Panc1 (cell line): ENCODE measurements at regions not wholly inside any gene's neighbourhood (a gene's known extent, or its start where the extent isn't known, plus 50 kb on each side); places are given as distances from the start of the nearest gene placed in this dataset.

Experiments used
- ATAC-seq: fragments of 200-7000 bp; cut with Tn5 transposase; 2 replicates; pipeline ENCODE4 v1.9.1; 2020; ENCODE audit warnings: mild to moderate bottlenecking, moderate library complexity
- BruUV-seq: library from RNA; stranded (reverse); fragments of 400-500 nt; replicated peaks from 2 replicates; lab custom pipeline; 2021; lab: Mats Ljungman, UMichigan
- CTCF ChIA-PET: fragments of 300-600 bp; sonication (Branson Sonifier 250); formaldehyde crosslinking; loops from one replicate; lab custom pipeline; 2022; ENCODE audit warnings: antibody characterized with exemption; lab: Charles Lee
- POLR2A ChIA-PET: fragments of 300-600 bp; sonication (Branson Sonifier 250); formaldehyde crosslinking; loops from one replicate; lab custom pipeline; 2022; ENCODE audit warnings: antibody characterized with exemption; lab: Charles Lee
- DNase-seq: peaks from one replicate; pipeline ENCODE4 v3.0.0-alpha.2; 2010; ENCODE audit warnings: low read depth, low spot score
- H3K27ac ChIP-seq: 2 replicates; pipeline ENCODE4 v1.5.1; 2011; ENCODE audit warnings: mild to moderate bottlenecking, low read length, inconsistent platforms
- H3K27me3 ChIP-seq: fragments of 200-500 bp; sonication (Bioruptor generic); 2 replicates; pipeline ENCODE4 v1.6.0; 2014; ENCODE audit warnings: low read length, inconsistent platforms; ENCODE audit not compliant: control insufficient read depth, insufficient read depth
- H3K36me3 ChIP-seq: fragments of 200-500 bp; sonication (Bioruptor generic); 2 replicates; pipeline ENCODE4 v1.5.1; 2014; ENCODE audit warnings: inconsistent platforms, mild to moderate bottlenecking, low read length, moderate library complexity; ENCODE audit not compliant: control insufficient read depth, insufficient read depth
- H3K4me1 ChIP-seq: 2 replicates; pipeline ENCODE4 v1.5.1; 2011; ENCODE audit warnings: inconsistent platforms, mild to moderate bottlenecking, low read length, moderate library complexity; ENCODE audit not compliant: control insufficient read depth, insufficient read depth
- H3K4me3 ChIP-seq, 2 experiments: 2 replicates each; pipeline ENCODE4 v1.5.1; 2011 to 2012; ENCODE audit warnings: low read depth in 2 of 2, low read length in 2 of 2, mild to moderate bottlenecking in 2 of 2, inconsistent platforms in 1 of 2, moderate library complexity in 1 of 2
- H3K9me3 ChIP-seq: fragments of 200-500 bp; sonication (Bioruptor generic); 2 replicates; pipeline ENCODE4 v1.5.1; 2014; ENCODE audit warnings: low read depth, mild to moderate bottlenecking, inconsistent platforms, low read length, moderate library complexity; ENCODE audit not compliant: control insufficient read depth, insufficient read depth
- POLR2AphosphoS5 ChIP-seq: IDR thresholded peaks from 2 replicates; pipeline ENCODE4 v1.6.1; 2012; ENCODE audit warnings: mild to moderate bottlenecking, low read depth, low read length, moderate library complexity
- REST ChIP-seq, 2 experiments: IDR thresholded peaks; 2 replicates each; pipeline ENCODE4 v1.6.1; 2011 to 2012; ENCODE audit warnings: low read depth in 2 of 2, control low read depth in 1 of 2, low read length in 1 of 2, mild to moderate bottlenecking in 1 of 2, moderate library complexity in 1 of 2; ENCODE audit not compliant: insufficient read depth in 1 of 2
- SIN3A ChIP-seq: IDR thresholded peaks from 2 replicates; pipeline ENCODE4 v1.6.1; 2012; ENCODE audit warnings: low read depth, mild to moderate bottlenecking, low read length, moderate library complexity, borderline replicate concordance; ENCODE audit not compliant: insufficient read depth
- TCF7L2 ChIP-seq: IDR thresholded peaks from 2 replicates; pipeline ENCODE4 v1.6.1; 2011; ENCODE audit warnings: mild to moderate bottlenecking, low read depth, low read length, inconsistent platforms
- in situ Hi-C: cut with HindIII; loops from 2 replicates; pipeline ENCODE4 v1.10.0; 2016; ENCODE audit warnings: low sequenced_read_pairs, low pct_unique_long_range_greater_than_20kb
- intact Hi-C: fragments of 100-400 bp; cut with micrococcal nuclease; formaldehyde crosslinking; loops from one replicate; pipeline ENCODE4 v1.10.0; 2022; ENCODE audit not compliant: unreplicated experiment
- TF ChIP-seq, protein P1 (sequence below): fragments of 450-650 bp; IDR thresholded peaks from 2 replicates; pipeline ENCODE4 v1.5.1; 2017; ENCODE audit warnings: mild to moderate bottlenecking

- intact Hi-C loops, result no loop called here
- H3K4me1 ChIP-seq, result no peaks in the 10 kb centered on the region
- no peak overlapping the region for H3K27ac ChIP-seq
- in situ Hi-C loops, result no loop called here
- no peak for DNase-seq
- ChIA-PET POLR2A (no interaction called here), CTCF (no interaction called here)
- ATAC-seq, result no peak
- H3K36me3 ChIP-seq, result no peaks in the 10 kb centered on the region; the same call in 1 of the 2 replicates
- BruUV-seq, result no TSS peak
- TF ChIP-seq TCF7L2 (no peak), REST (IDR thresholded peaks at IDR 0.05; ENCODE audit: insufficient read depth in 1 of 2, low read depth in 2 of 2, low read length in 1 of 2) (no peak), POLR2AphosphoS5 (no peak), SIN3A (no peak)
- TF ChIP-seq, protein P1, sequence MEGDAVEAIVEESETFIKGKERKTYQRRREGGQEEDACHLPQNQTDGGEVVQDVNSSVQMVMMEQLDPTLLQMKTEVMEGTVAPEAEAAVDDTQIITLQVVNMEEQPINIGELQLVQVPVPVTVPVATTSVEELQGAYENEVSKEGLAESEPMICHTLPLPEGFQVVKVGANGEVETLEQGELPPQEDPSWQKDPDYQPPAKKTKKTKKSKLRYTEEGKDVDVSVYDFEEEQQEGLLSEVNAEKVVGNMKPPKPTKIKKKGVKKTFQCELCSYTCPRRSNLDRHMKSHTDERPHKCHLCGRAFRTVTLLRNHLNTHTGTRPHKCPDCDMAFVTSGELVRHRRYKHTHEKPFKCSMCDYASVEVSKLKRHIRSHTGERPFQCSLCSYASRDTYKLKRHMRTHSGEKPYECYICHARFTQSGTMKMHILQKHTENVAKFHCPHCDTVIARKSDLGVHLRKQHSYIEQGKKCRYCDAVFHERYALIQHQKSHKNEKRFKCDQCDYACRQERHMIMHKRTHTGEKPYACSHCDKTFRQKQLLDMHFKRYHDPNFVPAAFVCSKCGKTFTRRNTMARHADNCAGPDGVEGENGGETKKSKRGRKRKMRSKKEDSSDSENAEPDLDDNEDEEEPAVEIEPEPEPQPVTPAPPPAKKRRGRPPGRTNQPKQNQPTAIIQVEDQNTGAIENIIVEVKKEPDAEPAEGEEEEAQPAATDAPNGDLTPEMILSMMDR, result no peak
- H3K27me3 ChIP-seq, result no peaks in the 10 kb centered on the region
- H3K9me3 ChIP-seq, result no peaks in the 10 kb centered on the region
- H3K4me3 ChIP-seq, result no peak overlapping the region
Observed at GRCh38 chr7:85695041-85695440, 508.2 kb upstream of the SEMA3D start.

GRCh38 chr7:85693326-85693725 lies 506.5 kb upstream of the SEMA3D start:
- no TSS peak for BruUV-seq
- ChIA-PET POLR2A (no interaction called here), CTCF (no interaction called here)
- H3K27me3 ChIP-seq, result no peaks in the 10 kb centered on the region
- H3K9me3 ChIP-seq, result no peaks in the 10 kb centered on the region
- ATAC-seq, result no peak
- no peak overlapping the region for H3K4me3 ChIP-seq
- intact Hi-C loops (no loop called here), in situ Hi-C loops (no loop called here)
- DNase-seq, result no peak
- H3K4me1 ChIP-seq, result no peaks in the 10 kb centered on the region
- TF ChIP-seq POLR2AphosphoS5, result no peak
- TF ChIP-seq REST (IDR thresholded peaks at IDR 0.05; ENCODE audit: insufficient read depth in 1 of 2, low read depth in 2 of 2, low read length in 1 of 2), result no peak
- TF ChIP-seq SIN3A, result no peak
- TF ChIP-seq TCF7L2, result no peak
- TF ChIP-seq, protein P1, result no peak
- no peak overlapping the region for H3K27ac ChIP-seq
- H3K36me3 ChIP-seq, result no peaks in the 10 kb centered on the region; the same call in 1 of the 2 replicates
